HG02884 (cell line): ENCODE measurements at regions not wholly inside any gene's neighbourhood (a gene's known extent, or its start where the extent isn't known, plus 50 kb on each side); places are given as distances from the start of the nearest gene placed in this dataset.

ENCODE experiments used
- ATAC-seq: cut with Tn5 transposase; IDR thresholded peaks from one replicate; pipeline ENCODE4 v1.9.1; 2021; ENCODE audit warnings: mild to moderate bottlenecking, moderate library complexity; ENCODE audit not compliant: unreplicated experiment

GRCh38 chr20:12020846-12021245, 103.2 kb downstream of the BTBD3 start:
- ATAC-seq, result no peak

- ATAC-seq, result no peak
Observed at GRCh38 chr20:12022126-12022525, 104.4 kb downstream of the BTBD3 start.

GRCh38 chr20:12023194-12023795, 105.6 kb downstream of the BTBD3 start:
- ATAC-seq, result no peak

DNA sequence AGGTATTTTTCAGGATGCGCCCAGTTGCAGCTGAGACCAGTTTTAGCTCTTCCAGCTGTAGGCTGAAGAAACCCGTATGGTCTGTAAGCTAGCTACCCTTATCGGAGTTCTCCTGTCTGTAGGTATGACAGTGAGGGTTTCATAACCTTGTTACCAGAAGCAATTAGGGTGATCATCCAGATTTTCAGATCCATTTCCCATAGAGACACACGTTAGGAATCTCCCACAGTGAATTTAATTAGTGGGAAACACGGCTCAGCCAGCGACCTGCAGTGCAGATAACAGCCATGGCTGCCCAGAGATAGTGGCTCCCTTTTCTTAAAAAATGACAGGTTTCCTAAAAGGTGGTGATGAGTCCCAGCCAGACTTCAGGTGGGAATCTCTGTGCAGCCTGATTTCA, 111.1 kb downstream of the BTBD3 start:
- ATAC-seq, result no peak

DNA sequence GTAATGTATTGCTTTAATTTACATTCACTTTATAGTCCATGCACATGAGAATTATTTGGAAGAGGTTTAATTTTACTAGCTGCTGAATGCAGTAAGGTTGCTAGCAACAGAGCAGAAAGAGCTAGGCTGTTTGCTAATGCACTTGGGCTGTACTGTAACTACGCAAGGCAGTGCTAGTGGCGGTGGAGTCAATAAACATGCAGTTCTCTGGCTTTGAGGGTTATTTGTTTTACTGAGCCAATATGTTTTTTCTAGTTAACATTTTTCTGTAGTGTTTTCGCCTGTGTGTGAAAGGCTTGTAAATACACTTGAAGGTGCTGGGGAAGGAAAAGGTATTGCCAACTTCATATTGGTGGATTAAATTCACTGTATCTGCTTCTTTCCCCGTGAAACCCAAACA, 112.8 kb downstream of the BTBD3 start:
- ATAC-seq, result no peak

DNA sequence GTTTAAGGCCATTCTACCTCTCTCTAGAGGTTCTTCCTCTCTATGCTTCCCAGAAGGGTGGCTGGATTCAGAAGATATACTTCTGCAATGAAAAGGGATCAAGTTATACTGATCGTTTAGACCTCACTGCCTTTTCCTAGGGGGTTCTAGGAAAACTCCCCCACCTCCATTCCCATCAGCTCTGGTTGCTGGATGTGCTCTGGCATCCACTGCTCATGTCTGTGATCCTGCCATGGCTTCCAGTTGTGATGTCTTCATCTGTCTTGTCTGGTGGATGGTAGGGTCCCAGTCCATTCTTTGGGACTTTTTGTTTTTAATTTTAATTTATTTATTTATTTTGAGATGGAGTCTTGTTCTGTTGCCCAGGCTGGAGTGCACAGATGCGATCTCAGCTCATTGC, 118.4 kb downstream of the BTBD3 start:
- ATAC-seq, result no peak

DNA sequence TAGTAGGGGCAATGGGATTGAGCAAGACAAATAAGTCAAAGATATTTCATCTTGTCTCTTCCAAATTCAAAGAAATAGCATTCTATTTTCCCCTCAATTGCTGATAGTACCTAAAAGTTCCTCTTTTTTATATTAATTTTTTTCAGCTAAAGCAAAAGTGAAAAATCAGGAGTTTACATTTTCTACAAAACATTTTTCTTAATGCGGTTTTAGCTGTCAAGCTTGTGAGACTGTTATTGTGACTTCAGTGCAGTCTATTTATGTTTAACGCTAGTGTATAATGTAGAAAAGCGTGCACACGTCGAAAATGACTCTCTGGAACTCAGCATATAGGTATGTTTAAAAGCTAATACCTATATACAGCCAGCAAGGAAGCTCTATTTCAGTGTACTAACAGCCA, 119.8 kb downstream of the BTBD3 start:
- ATAC-seq, result no peak

DNA sequence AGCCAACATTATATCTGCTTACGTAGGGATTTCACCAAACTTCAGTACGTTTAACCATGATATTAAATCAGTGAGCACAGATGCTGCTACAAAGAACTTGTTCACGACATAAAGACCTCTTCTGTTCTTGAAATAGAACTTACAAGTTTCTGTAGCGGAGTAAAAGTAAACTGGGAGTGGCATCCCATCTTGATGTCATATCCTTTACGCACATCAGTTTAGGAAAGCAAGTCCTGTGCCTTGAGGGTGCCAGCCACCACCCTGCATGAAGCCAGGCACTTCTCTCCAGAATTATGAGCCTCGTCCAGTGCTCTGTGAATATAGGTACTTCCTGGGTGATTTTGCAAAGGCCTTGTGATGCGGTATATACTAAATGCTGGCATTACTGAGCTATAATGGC, 122.6 kb downstream of the BTBD3 start:
- ATAC-seq, result no peak

DNA sequence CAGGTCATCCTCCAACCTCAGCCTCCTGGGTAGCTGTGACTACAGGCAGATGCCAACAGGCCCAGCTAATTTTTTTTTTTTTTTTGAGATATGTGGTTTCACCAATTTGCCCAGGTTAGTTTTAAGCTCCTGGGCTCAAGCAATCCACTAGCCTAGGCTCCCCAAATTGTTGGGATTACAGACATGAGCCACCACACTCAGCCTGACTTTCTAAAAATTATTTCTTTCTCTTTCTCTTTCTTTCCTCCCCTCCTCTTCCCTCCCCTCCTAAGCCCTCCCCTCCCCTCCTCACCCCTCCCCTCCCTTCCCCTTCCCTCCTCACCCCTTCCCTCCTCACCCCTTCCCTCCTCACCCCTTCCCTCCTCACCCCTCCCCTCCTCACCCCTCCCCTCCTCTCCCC, 127.3 kb downstream of the BTBD3 start:
- ATAC-seq, result no peak

- no peak for ATAC-seq
Observed at GRCh38 chr20:12047838-12048432, 130.2 kb downstream of the BTBD3 start.

DNA sequence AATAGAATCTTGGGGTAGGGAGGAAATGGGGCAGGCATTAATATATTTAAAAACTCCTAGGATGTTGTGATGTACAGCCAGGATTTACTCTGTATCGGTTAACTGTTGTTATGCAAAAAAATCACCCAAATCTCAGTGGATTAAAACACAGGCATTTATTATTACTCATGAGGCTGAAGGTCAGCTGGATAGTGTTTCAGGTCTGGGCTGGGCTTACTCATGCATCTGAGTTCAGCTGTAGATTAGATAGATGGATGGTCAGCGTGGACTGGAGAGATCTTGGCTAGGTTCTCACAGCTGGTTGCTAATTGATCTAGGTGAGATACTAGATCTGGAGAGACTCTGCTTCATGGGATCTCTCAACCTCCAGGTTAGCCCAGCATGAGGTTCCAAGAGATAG, 131.4 kb downstream of the BTBD3 start:
- no peak for ATAC-seq

GRCh38 chr20:12051206-12052163, 133.8 kb downstream of the BTBD3 start:
- ATAC-seq, result no peak

DNA sequence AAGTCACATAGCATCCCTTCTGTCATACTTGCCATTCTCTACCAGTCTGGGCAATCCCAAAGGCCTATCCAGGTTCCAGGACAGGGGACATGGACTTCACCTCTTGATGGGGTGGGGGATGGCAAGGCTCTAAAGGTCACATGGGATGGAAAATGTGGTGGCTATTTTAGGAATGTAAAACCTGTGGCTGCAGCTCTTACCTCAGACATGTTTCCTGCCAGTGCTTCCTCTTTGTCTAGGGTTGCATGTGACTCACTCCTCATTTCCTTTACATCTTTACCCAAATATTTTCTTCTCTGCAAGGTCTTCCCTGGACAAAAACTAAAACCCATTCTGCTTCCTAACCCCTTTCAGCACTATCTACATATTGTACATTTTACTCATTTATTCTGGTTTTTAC, 135.7 kb downstream of the BTBD3 start:
- no peak for ATAC-seq

DNA sequence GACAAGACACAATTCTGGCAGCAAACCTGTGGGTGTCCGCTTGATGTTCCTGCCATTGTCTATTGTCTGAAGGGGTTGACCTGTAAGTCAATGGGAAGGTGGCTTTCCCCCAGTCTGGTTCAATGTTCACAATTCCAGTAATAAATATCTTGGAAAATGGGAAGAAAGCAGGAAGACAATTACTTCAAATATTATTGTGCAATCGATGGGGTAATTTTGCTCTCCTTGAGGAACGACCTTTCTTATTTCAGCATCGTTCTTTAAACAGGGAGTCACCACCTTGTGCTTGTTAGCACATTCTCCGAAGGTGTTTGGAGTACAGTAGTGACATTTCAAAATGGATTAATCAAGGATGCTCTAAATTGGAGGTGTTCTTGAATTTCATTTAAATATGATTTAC, 136.9 kb downstream of the BTBD3 start:
- ATAC-seq, result no peak

DNA sequence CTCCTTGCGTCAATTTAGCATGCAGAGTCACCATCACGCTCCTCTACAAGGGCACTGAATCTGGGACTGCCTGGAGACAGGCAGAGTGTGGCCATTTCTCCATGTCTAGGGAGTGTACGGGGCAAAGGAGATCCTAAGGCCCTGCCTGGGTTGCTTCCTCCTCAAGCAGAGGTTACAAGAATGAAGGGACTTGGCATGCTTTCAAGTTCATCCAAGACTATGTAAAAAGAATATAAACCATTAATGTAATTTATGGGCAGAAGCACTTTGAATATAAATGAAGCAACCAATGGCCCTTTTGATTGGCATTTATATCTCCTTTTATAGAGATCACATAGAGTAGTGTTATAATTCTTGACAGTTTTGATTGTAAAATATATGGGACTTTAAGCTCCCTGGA, 137.5 kb downstream of the BTBD3 start:
- ATAC-seq, result no peak

- ATAC-seq, result no peak
Observed at GRCh38 chr20:12056839-12057238, 139.1 kb downstream of the BTBD3 start.

GRCh38 chr20:12057778-12058177, 140.1 kb downstream of the BTBD3 start:
- no peak for ATAC-seq

DNA sequence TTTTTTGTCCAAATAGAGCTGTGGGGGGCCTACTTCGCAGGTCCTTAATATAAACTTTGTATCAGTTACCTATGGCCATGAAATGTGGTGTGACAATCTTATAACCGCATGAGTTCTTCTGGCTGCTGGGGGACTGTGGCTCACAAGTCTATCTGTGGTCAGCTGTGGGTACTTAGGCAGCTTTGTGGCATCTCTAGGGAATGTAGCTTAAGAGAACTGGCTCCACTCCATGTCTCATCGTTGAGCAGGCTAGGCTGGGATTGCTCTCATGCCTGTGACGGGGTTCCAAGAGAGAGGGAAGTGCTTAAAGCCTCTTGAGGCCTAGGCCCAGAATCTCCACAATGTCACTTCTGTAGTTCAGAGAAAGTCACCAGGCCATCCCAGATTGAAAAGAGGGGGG, 140.5 kb downstream of the BTBD3 start:
- ATAC-seq, result no peak

DNA sequence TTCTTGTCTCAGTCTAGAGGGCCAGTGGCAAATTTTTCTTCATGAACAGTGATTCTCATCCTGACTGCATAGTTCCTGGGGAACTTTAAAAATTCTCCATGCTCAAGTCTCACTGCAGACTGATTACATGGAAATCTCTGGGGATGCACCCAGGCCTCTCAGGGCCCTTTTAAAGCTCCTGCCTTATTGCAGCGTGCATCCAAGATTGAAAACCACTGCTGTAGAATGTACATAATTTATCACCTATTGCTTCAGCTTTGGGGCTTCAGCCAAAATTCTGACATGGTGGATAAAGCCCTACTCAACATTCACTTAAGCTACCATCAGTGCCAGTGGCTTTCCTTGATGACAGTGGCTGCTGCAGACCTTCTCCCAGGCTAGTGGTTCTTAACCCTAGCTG, 143.8 kb downstream of the BTBD3 start:
- no peak for ATAC-seq

DNA sequence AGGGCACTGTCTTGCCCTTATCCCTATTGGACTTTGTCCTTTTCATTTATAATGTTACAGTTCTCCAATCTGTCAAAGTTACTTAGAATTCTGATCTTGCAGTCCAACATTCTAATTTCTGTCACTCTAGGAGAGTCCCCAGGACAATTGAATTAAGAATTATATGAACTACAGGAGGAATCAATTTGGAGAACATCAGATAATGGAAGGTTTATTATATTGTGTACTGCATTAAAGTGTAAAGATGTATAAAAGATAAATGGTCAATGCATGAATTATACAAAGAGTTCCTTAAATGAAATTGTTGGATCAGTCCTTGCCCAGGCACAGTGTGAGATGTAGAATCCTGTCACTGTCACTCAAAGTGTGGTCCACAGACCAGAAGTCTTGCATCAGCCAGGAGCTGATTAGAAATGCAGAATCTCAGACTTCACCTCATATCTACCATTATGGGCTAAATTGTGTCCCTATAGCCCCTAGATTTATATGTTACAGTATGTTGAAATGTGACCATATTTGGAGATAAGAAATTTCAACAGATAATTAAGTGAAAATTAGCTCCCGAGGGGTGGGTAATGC, 145.5 kb downstream of the BTBD3 start:
- ATAC-seq, result no peak

DNA sequence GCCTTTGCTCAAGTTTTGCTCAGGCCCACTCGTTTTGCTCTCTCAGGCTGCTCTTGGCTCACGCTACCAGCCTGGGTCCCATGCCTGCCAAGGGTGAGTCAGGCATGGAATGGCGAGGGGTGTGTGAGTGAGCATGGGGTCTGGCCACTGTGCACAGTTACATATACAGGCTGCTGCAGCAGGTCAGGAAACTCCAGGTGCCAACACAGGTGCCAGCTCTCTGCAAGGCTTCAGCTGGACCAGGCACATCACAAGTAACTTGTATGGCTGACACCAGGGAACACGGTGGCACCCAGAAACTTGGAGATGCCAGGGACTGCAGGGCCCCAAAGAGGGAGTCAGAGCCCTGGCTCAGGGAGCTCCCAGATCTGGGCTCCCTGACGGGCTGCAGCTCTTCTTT, 146.8 kb downstream of the BTBD3 start:
- ATAC-seq, result no peak

GRCh38 chr20:12067686-12068085, 150.0 kb downstream of the BTBD3 start:
- no peak for ATAC-seq
